Fibroblast of mammary gland (primary cell): ENCODE measurements at regions not wholly inside any gene's neighbourhood (a gene's known extent, or its start where the extent isn't known, plus 50 kb on each side); places are given as distances from the start of the nearest gene placed in this dataset.

ENCODE experiments used
- DNase-seq: peaks from one replicate; pipeline ENCODE4 v3.0.0-alpha.2; 2010; ENCODE audit warnings: low read depth
- H3K4me3 ChIP-seq: 2 replicates; pipeline ENCODE4 v1.5.1; 2011; ENCODE audit warnings: low read depth, mild to moderate bottlenecking, low read length, moderate library complexity; ENCODE audit not compliant: control insufficient read depth
- TF ChIP-seq, protein P1 (sequence below): conservative IDR thresholded peaks from 2 replicates; pipeline ENCODE4 v1.5.1; 2011; ENCODE audit warnings: low read depth, low read length, inconsistent platforms; ENCODE audit not compliant: control insufficient read depth, insufficient read depth

DNA sequence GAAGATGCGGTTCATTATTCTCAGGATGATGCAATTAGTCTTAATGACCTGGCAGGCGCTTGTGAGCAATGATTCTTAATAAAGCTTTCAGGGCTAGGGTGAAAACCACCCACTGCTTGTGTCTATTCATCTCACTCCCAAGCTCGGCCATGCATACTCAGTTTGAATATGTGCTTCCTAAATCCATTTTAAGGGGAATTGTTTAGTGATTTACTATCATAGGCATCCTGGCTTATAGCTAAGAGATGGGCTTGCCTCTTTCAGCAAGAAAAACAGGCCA is 141.1 kb upstream of the SLC24A3 start:
- TF ChIP-seq, protein P1, sequence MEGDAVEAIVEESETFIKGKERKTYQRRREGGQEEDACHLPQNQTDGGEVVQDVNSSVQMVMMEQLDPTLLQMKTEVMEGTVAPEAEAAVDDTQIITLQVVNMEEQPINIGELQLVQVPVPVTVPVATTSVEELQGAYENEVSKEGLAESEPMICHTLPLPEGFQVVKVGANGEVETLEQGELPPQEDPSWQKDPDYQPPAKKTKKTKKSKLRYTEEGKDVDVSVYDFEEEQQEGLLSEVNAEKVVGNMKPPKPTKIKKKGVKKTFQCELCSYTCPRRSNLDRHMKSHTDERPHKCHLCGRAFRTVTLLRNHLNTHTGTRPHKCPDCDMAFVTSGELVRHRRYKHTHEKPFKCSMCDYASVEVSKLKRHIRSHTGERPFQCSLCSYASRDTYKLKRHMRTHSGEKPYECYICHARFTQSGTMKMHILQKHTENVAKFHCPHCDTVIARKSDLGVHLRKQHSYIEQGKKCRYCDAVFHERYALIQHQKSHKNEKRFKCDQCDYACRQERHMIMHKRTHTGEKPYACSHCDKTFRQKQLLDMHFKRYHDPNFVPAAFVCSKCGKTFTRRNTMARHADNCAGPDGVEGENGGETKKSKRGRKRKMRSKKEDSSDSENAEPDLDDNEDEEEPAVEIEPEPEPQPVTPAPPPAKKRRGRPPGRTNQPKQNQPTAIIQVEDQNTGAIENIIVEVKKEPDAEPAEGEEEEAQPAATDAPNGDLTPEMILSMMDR, result no peak
- no peak for DNase-seq
- H3K4me3 ChIP-seq, result no peak overlapping the region

DNA sequence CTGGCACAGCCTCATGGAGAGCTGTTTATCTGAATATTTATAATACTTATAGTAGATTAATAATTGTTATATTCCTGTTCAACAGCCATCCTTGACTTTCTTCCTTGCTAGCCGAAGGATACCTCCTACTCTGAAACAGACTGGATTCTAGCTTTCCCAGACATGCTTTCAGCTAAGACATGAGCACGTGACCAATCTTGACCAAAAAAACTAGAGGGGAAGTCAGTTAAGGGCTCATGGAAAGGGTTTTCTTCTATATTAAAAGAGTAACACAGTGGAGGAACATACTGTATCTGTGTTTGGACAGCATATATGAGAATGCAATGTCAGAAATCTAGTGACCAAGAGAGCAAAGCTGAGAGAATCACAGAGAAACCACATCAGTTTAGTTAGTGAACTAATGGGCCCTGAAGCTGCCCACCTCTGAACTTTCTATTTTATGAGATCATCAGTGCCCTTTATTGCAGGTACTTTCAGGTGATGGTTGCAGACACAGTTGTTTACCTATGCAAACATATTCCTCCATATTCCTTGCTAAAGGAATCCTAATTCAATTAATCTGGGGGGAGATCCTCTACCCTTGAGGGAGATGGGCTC is 140.4 kb upstream of the SLC24A3 start:
- DNase-seq, result no peak
- TF ChIP-seq, protein P1, result no peak
- H3K4me3 ChIP-seq, result no peak overlapping the region

DNA sequence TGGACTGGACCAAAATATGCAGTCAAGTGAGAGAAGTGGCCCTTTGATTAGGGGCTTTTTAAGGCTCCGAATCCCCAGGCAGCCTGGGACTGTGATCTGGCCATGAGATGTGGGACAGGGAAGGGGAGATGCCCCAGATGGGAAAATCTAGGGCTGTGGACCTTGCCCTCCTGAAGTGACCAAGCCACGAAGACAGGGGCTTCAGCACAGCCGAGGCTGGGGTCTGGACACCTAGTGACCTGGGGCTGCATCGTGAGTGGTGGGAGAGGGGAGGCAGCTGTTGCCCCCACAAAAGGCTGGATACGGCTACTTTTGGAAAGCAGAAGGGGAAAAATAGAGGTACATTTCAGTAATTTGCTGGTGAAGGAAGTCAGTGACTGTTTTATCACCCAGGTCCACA is 139.5 kb upstream of the SLC24A3 start:
- no peak overlapping the region for H3K4me3 ChIP-seq
- no peak for DNase-seq
- TF ChIP-seq, protein P1, result no peak

GRCh38 chr20:19073584-19074218 is 138.7 kb upstream of the SLC24A3 start:
- DNase-seq, result no peak
- TF ChIP-seq, protein P1, result no peak
- no peak overlapping the region for H3K4me3 ChIP-seq

DNA sequence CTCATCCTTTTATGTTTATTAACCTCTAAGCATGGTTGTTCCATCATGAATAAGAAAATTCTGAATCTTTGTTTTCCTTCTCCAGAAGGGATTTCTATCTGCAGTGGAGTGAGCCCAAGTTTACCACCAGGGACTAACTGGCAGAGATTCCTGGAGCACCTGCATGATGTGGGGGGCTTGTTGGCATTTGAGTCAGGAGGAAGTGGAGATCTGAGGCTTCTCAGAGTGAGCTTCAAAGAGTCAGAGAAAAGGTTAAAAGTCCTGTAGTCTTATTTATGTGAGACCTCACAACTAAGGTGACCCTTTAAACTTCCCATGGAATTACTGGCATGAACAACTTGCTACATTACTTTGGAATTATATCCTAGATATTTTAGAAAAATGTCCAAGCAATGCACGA is 138.1 kb upstream of the SLC24A3 start:
- TF ChIP-seq, protein P1, result no peak

GRCh38 chr20:19074828-19075516 is 137.5 kb upstream of the SLC24A3 start:
- no peak for DNase-seq
- no peak overlapping the region for H3K4me3 ChIP-seq

More for the DNA sequence above, 138.1 kb upstream of the SLC24A3 start:
- DNase-seq, result no peak
- no peak overlapping the region for H3K4me3 ChIP-seq

More at GRCh38 chr20:19074828-19075516, 137.5 kb upstream of the SLC24A3 start:
- TF ChIP-seq, protein P1, result no peak
